Calu3 (cell line): ENCODE measurements at regions not wholly inside any gene's neighbourhood (a gene's known extent, or its start where the extent isn't known, plus 50 kb on each side); places are given as distances from the start of the nearest gene placed in this dataset.
"Not testable (repeated sequence)": the region's sequence is repeated elsewhere in the genome, so short reads cannot be mapped to it uniquely, and the experiment has no call there.

Experiments
- BruUV-seq: library from RNA; stranded (reverse); fragments of 400-500 nt; replicated peaks from 2 replicates; lab custom pipeline; 2021; lab: Mats Ljungman, UMichigan
- CTCF ChIA-PET: fragments of 300-600 bp; sonication (Branson Sonifier 250); formaldehyde crosslinking; loops from one replicate; lab custom pipeline; 2022; ENCODE audit warnings: antibody characterized with exemption; lab: Charles Lee
- DNase-seq: peaks from one replicate; pipeline ENCODE4 v3.0.0; 2022
- H3K27ac Mint-ChIP-seq: one replicate; pipeline ENCODE4 v1.8.0; 2022; ENCODE audit warnings: mixed read lengths; ENCODE audit not compliant: unreplicated experiment
- H3K27me3 Mint-ChIP-seq: one replicate; pipeline ENCODE4 v1.8.0; 2022; ENCODE audit warnings: mixed read lengths; ENCODE audit not compliant: unreplicated experiment
- H3K36me3 Mint-ChIP-seq: one replicate; pipeline ENCODE4 v1.8.0; 2022; ENCODE audit warnings: mild to moderate bottlenecking, moderate library complexity, mixed read lengths; ENCODE audit not compliant: insufficient read depth, unreplicated experiment
- H3K4me1 Mint-ChIP-seq: one replicate; pipeline ENCODE4 v1.8.0; 2022; ENCODE audit warnings: mild to moderate bottlenecking, low read depth, mixed read lengths; ENCODE audit not compliant: unreplicated experiment
- H3K4me3 Mint-ChIP-seq: one replicate; pipeline ENCODE4 v1.8.0; 2022; ENCODE audit warnings: mild to moderate bottlenecking, low read depth, moderate library complexity, mixed read lengths; ENCODE audit not compliant: unreplicated experiment
- H3K9me3 Mint-ChIP-seq: one replicate; pipeline ENCODE4 v1.8.0; 2022; ENCODE audit warnings: low read depth, mixed read lengths; ENCODE audit not compliant: unreplicated experiment
- intact Hi-C: fragments of 100-400 bp; cut with micrococcal nuclease; formaldehyde crosslinking; loops from one replicate; pipeline ENCODE4 v1.10.0; 2022; ENCODE audit not compliant: unreplicated experiment

GRCh38 chr2:91573018-91573417 lies 2881.5 kb downstream of the RPIA start:
- CTCF ChIA-PET, intact Hi-C loops: not testable (repeated sequence)

GRCh38 chr2:91573755-91574154 lies 2882.3 kb downstream of the RPIA start:
- DNase-seq, H3K27me3 Mint-ChIP-seq, H3K4me1 Mint-ChIP-seq, H3K9me3 Mint-ChIP-seq, H3K36me3 Mint-ChIP-seq, intact Hi-C loops, H3K4me3 Mint-ChIP-seq, H3K27ac Mint-ChIP-seq, CTCF ChIA-PET, BruUV-seq: not testable (repeated sequence)

More at GRCh38 chr2:91573018-91573417, 2881.5 kb downstream of the RPIA start:
- H3K9me3 Mint-ChIP-seq, H3K36me3 Mint-ChIP-seq, H3K4me1 Mint-ChIP-seq, H3K4me3 Mint-ChIP-seq, H3K27ac Mint-ChIP-seq, DNase-seq, BruUV-seq, H3K27me3 Mint-ChIP-seq: not testable (repeated sequence)

GRCh38 chr2:91574255-91574654 lies 2882.8 kb downstream of the RPIA start:
- not testable (repeated sequence) for H3K4me1 Mint-ChIP-seq, BruUV-seq

GRCh38 chr2:91575701-91576100 lies 2884.2 kb downstream of the RPIA start:
- H3K27me3 Mint-ChIP-seq, H3K4me1 Mint-ChIP-seq, CTCF ChIA-PET, intact Hi-C loops, H3K4me3 Mint-ChIP-seq, H3K9me3 Mint-ChIP-seq, H3K36me3 Mint-ChIP-seq, BruUV-seq, DNase-seq, H3K27ac Mint-ChIP-seq: not testable (repeated sequence)

More at GRCh38 chr2:91574255-91574654, 2882.8 kb downstream of the RPIA start:
- H3K36me3 Mint-ChIP-seq, H3K27me3 Mint-ChIP-seq, CTCF ChIA-PET, H3K9me3 Mint-ChIP-seq, H3K27ac Mint-ChIP-seq, intact Hi-C loops, DNase-seq, H3K4me3 Mint-ChIP-seq: not testable (repeated sequence)

- H3K36me3 Mint-ChIP-seq, H3K4me1 Mint-ChIP-seq, CTCF ChIA-PET, H3K27ac Mint-ChIP-seq, H3K27me3 Mint-ChIP-seq, BruUV-seq, H3K9me3 Mint-ChIP-seq, DNase-seq, H3K4me3 Mint-ChIP-seq, intact Hi-C loops: not testable (repeated sequence)
These were observed 2885.9 kb downstream of the RPIA start for GRCh38 chr2:91577406-91577805.

- H3K27me3 Mint-ChIP-seq, DNase-seq, H3K9me3 Mint-ChIP-seq, H3K4me1 Mint-ChIP-seq, H3K4me3 Mint-ChIP-seq, H3K36me3 Mint-ChIP-seq, H3K27ac Mint-ChIP-seq, CTCF ChIA-PET, intact Hi-C loops, BruUV-seq: not testable (repeated sequence)
These were observed 2887.2 kb downstream of the RPIA start for GRCh38 chr2:91578678-91579077.

- H3K4me3 Mint-ChIP-seq, CTCF ChIA-PET, DNase-seq, H3K27ac Mint-ChIP-seq, H3K36me3 Mint-ChIP-seq, BruUV-seq, intact Hi-C loops, H3K4me1 Mint-ChIP-seq, H3K9me3 Mint-ChIP-seq, H3K27me3 Mint-ChIP-seq: not testable (repeated sequence)
These were observed 2888.1 kb downstream of the RPIA start for GRCh38 chr2:91579555-91579954.

- BruUV-seq, H3K27ac Mint-ChIP-seq, H3K36me3 Mint-ChIP-seq, DNase-seq, H3K27me3 Mint-ChIP-seq, intact Hi-C loops, H3K4me3 Mint-ChIP-seq, CTCF ChIA-PET, H3K9me3 Mint-ChIP-seq, H3K4me1 Mint-ChIP-seq: not testable (repeated sequence)
These were observed 2888.6 kb downstream of the RPIA start for GRCh38 chr2:91580043-91580442.

- DNase-seq, BruUV-seq, CTCF ChIA-PET, H3K4me3 Mint-ChIP-seq, H3K4me1 Mint-ChIP-seq, H3K9me3 Mint-ChIP-seq, H3K36me3 Mint-ChIP-seq, H3K27me3 Mint-ChIP-seq, intact Hi-C loops, H3K27ac Mint-ChIP-seq: not testable (repeated sequence)
These were observed 2895.6 kb downstream of the RPIA start for GRCh38 chr2:91587098-91587497.

GRCh38 chr2:91587908-91588535 lies 2896.5 kb downstream of the RPIA start:
- CTCF ChIA-PET, H3K4me3 Mint-ChIP-seq, H3K36me3 Mint-ChIP-seq, H3K9me3 Mint-ChIP-seq, H3K4me1 Mint-ChIP-seq, DNase-seq, H3K27me3 Mint-ChIP-seq, BruUV-seq, H3K27ac Mint-ChIP-seq, intact Hi-C loops: not testable (repeated sequence)
